ENCODE measurements at regions not wholly inside any gene's neighbourhood (a gene's known extent, or its start where the extent isn't known, plus 50 kb on each side); places are given as distances from the start of the nearest gene placed in this dataset.

GRCh38 chr5:74224331-74224730 lies 416.2 kb downstream of the ENC1 start:
- Histone ChIP-seq H3K27ac (ENCODE audit: low read length) (no peak overlapping the region), H3K4me3 (ENCODE audit: low read length) (no peak overlapping the region), H3K36me3 (ENCODE audit: low read depth, low read length) (no peaks in the 10 kb centered on the region), H3K9me2 (replicated peaks; ENCODE audit: low read length) (no peaks in the 10 kb centered on the region), H3K27me3 (ENCODE audit: low read length) (no peaks in the 10 kb centered on the region), H4K20me1 (ENCODE audit: low read length) (no peaks in the 10 kb centered on the region), H3K9me3 (ENCODE audit: low read length) (no peaks in the 10 kb centered on the region), H2AFZ (ENCODE audit: low read length) (no peak overlapping the region), H3K9ac (ENCODE audit: low read length) (no peak overlapping the region), H3K4me1 (ENCODE audit: insufficient read depth, low read length) (no peaks in the 10 kb centered on the region), H3K79me2 (ENCODE audit: low read length) (no peaks in the 10 kb centered on the region), H3F3A (ENCODE audit: low read length, unreplicated experiment) (no peaks in the 10 kb centered on the region), H3K4me2 (ENCODE audit: low read length) (no peak overlapping the region)
- intact Hi-C loops (cut with micrococcal nuclease), result no loop called here
- ChIA-PET CTCF (no interaction called here), POLR2A (ENCODE audit: unreplicated experiment) (no interaction called here)
- ATAC-seq (no peak), DNase-seq (no peak)
- no TSS peak for BruUV-seq (replicated peaks)
- TF ChIP-seq CTCF (conservative IDR thresholded peaks at IDR 0.05; ENCODE audit: low read depth, low read length) (no peak), EZH2 (IDR thresholded peaks at IDR 0.05; ENCODE audit: low read length, unreplicated experiment) (no peak)

GRCh38 chr5:74222806-74223205 lies 417.7 kb downstream of the ENC1 start:
- intact Hi-C loops (cut with micrococcal nuclease), result no loop called here
- H3K79me2 ChIP-seq (ENCODE audit: low read length), result no peaks in the 10 kb centered on the region
- CTCF ChIA-PET, result no interaction called here
- no peak overlapping the region for H3K27ac ChIP-seq (ENCODE audit: low read length)
- no TSS peak for BruUV-seq (replicated peaks)
- H3K4me2 ChIP-seq (ENCODE audit: low read length), result no peak overlapping the region
- H3K4me1 ChIP-seq (ENCODE audit: insufficient read depth, low read length), result no peaks in the 10 kb centered on the region
- H4K20me1 ChIP-seq (ENCODE audit: low read length), result no peaks in the 10 kb centered on the region
- no peak overlapping the region for H3K4me3 ChIP-seq (ENCODE audit: low read length)
- TF ChIP-seq EZH2phosphoT487 (IDR thresholded peaks at IDR 0.05; ENCODE audit: borderline replicate concordance, low read length) (no peak), CTCF (conservative IDR thresholded peaks at IDR 0.05; ENCODE audit: low read depth, low read length) (no peak), EZH2 (IDR thresholded peaks at IDR 0.05; ENCODE audit: low read length, unreplicated experiment) (no peak)
- H3K9me2 ChIP-seq (replicated peaks; ENCODE audit: low read length), result no peaks in the 10 kb centered on the region
- POLR2A ChIA-PET (ENCODE audit: unreplicated experiment), result no interaction called here
- H2AFZ ChIP-seq (ENCODE audit: low read length), result no peak overlapping the region
- no peaks in the 10 kb centered on the region for H3K36me3 ChIP-seq (ENCODE audit: low read depth, low read length)
- no peaks in the 10 kb centered on the region for H3K9me3 ChIP-seq (ENCODE audit: low read length)
- ATAC-seq, result no peak
- no peak for DNase-seq
- H3K27me3 ChIP-seq (ENCODE audit: low read length), result no peaks in the 10 kb centered on the region
- H3K9ac ChIP-seq (ENCODE audit: low read length), result no peak overlapping the region
- no peaks in the 10 kb centered on the region for H3F3A ChIP-seq (ENCODE audit: low read length, unreplicated experiment)

DNA sequence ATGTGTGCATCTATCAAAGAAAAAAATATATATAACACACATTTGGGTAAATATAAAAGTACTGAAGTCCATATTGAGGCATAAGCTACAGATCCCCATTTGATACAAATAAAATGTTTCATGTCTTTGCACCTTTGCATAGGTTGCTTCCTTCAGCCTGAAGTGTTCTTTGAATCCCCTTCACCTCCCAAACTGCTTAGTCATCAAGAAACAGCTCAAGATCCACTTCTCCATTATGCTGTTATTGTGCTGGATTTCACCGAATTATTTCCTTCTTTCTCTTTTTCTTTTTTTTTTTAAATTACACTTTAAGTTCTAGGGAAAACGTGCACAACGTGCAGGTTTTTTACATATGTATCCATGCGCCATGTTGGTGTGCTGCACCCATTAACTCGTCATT lies 419.1 kb downstream of the ENC1 start:
- ATAC-seq, result no peak
- no peaks in the 10 kb centered on the region for H3K4me1 ChIP-seq (ENCODE audit: insufficient read depth, low read length)

More for the DNA sequence above, 419.1 kb downstream of the ENC1 start:
- no peaks in the 10 kb centered on the region for H4K20me1 ChIP-seq (ENCODE audit: low read length)
- no peak overlapping the region for H3K4me2 ChIP-seq (ENCODE audit: low read length)
- no TSS peak for BruUV-seq (replicated peaks)
- H3K36me3 ChIP-seq (ENCODE audit: low read depth, low read length), result no peaks in the 10 kb centered on the region
- no peaks in the 10 kb centered on the region for H3K27me3 ChIP-seq (ENCODE audit: low read length)
- no peak overlapping the region for H3K9ac ChIP-seq (ENCODE audit: low read length)
- H3F3A ChIP-seq (ENCODE audit: low read length, unreplicated experiment), result no peaks in the 10 kb centered on the region
- ChIA-PET POLR2A (ENCODE audit: unreplicated experiment) (no interaction called here), CTCF (no interaction called here)
- no peak overlapping the region for H3K4me3 ChIP-seq (ENCODE audit: low read length)
- no peaks in the 10 kb centered on the region for H3K9me2 ChIP-seq (replicated peaks; ENCODE audit: low read length)
- H3K9me3 ChIP-seq (ENCODE audit: low read length), result no peaks in the 10 kb centered on the region
- intact Hi-C loops (cut with micrococcal nuclease), result no loop called here
- TF ChIP-seq CTCF (conservative IDR thresholded peaks at IDR 0.05; ENCODE audit: low read depth, low read length) (no peak), EZH2phosphoT487 (IDR thresholded peaks at IDR 0.05; ENCODE audit: borderline replicate concordance, low read length) (no peak), EZH2 (IDR thresholded peaks at IDR 0.05; ENCODE audit: low read length, unreplicated experiment) (no peak)
- no peaks in the 10 kb centered on the region for H3K79me2 ChIP-seq (ENCODE audit: low read length)
- H3K27ac ChIP-seq (ENCODE audit: low read length), result no peak overlapping the region
- no peak for DNase-seq
- no peak overlapping the region for H2AFZ ChIP-seq (ENCODE audit: low read length)
